ENCODE measurements at regions not wholly inside any gene's neighbourhood (a gene's known extent, or its start where the extent isn't known, plus 50 kb on each side); places are given as distances from the start of the nearest gene placed in this dataset.
A peak's percentile ranks its signal among the peaks of the same experiment; 100 is the strongest.
"Not testable (repeated sequence)": the region's sequence is repeated elsewhere in the genome, so short reads cannot be mapped to it uniquely, and the experiment has no call there.

DNA sequence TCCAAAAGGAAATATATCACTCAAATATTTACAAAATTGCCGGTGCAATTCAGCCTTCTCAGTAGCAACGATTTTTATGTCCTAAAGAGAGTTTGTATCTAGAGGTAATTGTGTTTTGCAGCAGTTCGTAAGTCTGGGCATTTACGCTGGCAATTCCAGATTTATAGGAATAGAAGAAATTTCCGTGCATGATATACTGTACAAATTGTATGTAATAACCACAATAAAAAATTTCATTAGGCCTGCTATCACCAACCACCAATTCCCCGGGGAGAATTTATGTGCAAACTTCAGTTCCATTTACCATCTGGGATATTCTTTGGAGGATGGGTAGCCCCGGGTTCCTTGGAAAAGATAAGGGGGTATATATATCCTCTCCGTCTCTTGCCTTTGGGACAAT, 401.5 kb downstream of the TMEM114 start:
- no peak for DNase-seq (ENCODE audit: low spot score)

DNA sequence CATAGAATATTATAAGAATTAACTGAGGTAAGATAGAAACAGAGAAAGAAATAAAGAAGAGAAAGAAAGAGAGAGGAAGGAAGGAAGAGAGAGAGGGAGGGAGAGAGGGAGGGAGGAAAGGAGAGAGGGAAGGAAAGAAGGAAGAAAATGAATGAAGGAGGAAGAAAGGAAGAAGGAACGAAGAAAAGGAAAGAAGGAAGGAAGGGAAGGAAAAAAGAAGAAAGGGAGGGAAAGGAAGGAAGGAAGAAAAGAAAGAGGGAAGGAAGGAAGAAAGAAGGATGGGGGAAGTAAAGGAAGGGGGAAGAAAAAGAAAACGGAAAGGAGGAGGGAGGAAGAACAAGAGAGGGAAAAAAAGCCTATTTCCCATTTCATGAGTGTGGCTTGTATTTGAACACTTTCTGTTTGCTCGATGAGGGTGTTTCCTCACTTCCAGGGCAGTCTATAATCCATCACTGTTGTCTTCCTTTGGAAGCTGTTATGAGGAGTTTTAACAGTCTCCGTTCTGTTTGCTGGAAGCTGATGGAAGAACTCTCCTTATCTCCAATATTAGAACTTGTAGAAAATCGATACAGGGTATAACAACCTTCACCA, 402.4 kb downstream of the TMEM114 start:
- DNase-seq (ENCODE audit: low spot score): no peak

DNA sequence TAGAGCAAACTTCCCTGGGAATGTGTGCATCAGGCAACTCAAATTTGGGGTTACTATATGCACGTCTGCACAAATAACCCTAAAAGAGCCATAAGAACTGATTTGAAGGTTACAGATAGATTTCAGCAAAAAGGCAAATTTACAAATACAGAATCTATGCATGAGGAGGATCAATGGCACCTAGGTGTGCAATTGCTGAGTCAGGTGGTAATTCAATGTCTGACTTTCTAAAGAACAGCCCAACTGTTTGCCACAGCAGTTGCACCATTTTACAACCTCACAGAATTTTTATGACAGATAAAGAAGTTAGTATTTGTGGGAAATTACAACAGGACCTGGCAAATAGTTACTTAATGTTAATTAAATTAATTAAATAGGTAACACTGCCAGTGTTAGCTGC, 405.5 kb downstream of the TMEM114 start:
- no peak for DNase-seq (ENCODE audit: low spot score)

DNA sequence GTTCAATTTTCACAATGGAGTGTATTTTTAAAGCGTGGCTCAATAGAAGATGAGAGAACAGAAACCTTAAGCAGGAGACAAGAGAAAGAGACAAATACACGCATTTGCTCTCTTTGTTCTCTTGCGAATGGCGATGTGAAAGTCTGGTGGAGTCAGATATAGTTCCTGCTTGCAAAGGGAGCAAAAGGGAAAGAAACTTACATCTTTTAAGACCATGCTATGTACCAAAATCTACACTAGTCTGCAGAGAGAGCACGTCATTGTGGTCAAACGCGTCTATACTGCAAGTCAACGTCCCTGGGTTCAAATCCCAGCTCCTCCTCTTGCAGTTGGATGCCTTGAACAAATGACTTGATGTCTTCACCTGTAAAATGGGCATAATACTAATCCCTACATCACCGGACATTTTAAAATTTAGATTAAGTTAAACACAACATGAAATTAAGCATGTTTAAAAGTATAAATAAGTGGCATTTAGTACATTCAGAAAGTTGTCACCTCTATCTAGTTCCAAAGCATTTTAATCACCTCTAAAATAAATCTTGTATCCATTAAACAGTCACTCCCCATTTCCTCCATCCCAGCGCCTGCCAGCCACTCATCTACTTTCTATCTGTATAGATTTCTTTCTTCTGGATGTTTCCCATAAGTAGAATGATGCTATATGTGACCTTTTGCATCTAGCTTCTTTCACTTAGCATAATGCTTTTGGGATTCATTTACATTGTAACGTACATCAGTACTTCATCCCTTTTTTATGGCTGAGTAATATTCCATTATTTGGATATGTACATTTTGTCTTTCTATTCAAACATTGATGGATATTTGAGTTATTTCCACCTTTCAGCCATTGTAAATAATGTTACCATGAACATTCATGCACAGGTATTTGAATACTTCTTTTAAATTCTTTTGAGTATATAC, 406.9 kb downstream of the TMEM114 start:
- no peak for DNase-seq (ENCODE audit: low spot score)

DNA sequence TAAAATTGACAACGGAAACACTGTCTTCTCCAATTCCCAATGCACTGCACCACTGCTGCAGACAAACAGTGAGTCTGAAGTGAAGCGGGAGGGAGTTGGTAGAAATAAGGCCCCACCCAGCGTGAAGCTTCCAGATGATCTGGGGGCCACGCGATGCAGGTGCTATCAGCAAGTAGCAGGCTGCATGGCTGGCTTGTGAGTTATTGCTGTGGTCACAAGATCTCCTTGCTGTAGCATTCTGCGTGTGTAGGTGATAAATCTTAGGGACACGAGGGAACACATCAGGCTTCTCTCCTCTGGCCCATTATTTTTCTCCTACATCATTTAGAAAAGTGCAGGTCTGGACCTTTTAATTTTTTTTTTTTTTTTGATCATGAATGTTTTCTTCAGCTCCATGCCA, 407.6 kb downstream of the TMEM114 start:
- DNase-seq (ENCODE audit: low spot score): no peak

DNA sequence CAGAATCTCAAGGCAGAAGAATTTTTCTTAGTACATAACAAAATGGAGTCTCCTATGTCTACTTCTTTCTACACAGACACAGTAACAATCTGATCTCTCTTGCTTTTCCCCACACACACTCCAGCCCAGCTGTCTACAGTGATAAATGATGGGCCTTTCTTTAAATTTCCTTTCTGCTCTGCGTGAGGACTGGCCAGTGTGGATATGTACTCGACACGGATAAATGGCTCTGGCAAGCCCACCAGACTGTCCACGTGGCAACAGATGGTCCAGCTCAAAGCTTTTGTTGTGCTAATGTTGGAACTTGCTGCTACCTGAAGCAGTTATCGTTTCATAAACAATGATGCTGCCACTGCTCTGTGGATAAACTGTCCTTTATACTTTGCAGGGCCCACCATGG, 410.7 kb downstream of the TMEM114 start:
- DNase-seq (ENCODE audit: low spot score): no peak

DNA sequence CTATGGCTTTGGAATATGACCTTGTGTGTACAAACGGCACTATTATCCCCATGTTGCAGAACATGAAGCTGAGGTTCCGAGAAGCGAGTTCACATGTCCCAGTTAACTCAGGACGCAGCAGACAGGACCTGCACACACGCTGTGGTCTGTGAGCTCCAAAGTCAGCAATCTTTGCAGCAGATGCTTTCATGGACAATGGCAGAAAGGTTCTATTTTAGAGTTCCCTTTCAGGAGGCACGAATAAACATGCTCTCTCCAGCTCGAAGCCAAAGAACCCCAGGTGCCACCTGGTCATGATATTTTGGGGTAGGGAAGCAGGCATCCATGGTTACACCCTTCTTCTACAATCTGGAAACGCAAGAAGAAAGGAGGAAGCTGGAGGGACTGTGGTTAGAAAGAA, 412.0 kb downstream of the TMEM114 start:
- no peak for DNase-seq (ENCODE audit: low spot score)

DNA sequence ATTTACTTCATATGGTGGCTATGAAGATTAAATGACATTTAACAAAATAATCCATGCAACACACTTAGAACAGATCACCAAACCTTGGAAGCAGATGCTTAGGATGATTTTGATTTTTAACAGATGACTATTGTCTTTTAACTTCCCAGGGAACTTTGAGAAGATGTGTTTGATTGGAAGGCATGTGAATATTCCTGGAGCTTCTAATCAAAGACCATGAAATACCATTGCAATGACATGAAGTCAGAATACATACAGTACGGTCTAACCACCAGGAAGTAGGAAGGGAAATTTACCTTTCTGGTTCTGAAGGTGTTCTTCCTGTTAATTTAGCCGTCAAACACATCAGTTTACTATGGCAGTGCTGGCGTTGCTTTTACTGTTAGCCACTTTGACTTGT, 414.9 kb downstream of the TMEM114 start:
- no peak for DNase-seq (ENCODE audit: low spot score)

DNA sequence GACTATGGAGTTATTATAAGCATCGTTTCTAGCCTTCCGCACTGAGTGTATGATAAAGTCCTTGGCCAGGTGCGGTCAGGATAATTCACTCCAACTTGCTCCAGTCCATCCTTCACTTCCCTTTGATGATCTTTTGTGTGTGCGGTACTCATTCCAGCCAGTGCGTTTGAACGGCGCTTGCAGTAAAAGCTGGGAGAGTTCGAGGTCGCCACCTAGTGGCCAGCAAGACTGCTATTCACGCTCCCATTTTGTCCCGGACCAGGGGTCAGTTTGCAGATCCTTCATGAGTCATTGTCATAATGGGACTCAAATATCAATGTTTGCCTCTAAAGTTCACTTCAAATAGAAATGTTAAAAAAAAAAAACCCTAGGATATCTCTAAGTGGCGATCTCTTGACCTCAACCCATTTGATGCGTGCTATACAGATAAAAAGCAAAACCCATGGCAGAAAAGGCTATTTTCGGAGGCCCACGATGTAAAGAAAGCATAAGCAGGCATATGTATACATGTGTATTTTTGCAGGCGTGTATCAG, 417.1 kb downstream of the TMEM114 start:
- DNase-seq (ENCODE audit: low spot score): peak; percentile 70

DNA sequence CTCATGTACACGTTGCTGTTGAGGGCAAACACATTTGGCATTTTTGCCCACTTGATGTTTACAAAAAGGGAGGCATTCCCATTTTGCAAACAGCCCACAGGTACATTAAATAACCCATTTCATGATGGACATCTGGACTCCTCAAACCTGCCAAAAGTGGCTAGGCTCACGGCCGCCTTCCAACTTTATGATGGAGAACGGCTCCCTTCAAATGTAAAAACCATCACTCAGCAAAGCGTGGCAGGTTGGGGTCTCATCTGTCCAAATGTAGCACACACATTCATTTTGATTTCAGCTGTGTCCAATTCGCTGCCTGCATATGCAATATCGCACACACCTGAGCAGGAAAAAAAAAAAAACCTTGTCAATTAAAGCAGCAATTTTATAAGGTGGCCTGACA, 417.8 kb downstream of the TMEM114 start:
- no peak for DNase-seq (ENCODE audit: low spot score)

DNA sequence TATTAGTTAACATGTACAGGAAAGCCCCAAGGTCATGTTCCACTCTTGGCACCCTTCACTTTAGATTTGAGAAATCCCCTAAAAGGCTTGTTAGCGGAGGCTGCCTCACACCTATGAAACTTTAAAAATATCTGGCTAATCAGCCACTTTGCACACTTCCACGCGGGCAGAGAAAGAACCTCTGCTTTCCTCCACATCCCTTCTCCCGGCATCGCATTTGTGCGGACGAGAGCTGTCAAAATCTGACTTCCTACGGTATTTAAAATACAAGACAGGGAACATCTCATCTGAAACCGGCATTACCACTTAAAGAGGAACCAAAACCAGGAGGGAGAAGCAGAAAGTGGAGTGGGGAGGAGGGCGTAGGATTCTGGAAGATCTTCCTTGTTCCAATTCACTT, 422.3 kb downstream of the TMEM114 start:
- no peak for DNase-seq (ENCODE audit: low spot score)

DNA sequence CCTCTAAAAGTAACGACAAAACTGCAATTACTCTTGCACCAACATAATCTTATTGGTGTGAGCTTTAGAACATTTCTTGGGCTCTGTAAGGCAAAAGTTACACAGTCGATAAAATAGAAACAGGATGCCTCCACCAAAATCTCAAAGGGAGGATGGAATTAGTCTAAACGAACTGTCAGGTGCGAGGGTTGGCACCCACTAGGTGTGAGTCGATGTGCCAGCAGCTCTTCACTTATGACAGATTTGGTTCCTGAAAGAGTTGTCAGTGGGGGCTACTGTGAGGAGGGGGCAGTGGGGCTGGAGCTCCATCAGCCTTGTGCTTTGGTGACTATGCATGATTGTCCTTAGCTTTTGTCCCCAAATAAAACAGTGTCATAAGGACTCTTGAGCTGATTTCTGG, 422.9 kb downstream of the TMEM114 start:
- DNase-seq (ENCODE audit: low spot score): no peak

DNA sequence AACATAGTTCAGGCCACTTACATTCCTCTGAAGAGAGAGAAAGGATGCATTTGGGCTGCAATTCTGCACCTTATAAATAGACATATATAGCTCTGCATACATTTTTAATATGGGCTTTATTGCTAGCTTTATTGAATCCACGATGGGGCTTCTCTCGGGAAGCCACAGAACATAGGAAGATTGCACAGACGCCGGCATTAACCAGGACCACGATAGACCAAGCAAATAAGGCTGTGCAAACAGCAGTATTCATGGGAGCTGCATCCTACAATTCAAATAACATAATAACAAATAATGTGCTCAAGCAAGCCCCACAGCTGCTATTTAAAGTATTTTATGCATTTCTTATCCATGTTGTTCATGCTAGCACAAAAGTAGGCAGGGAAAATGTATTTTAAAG, 432.3 kb downstream of the TMEM114 start:
- no peak for DNase-seq (ENCODE audit: low spot score)

DNA sequence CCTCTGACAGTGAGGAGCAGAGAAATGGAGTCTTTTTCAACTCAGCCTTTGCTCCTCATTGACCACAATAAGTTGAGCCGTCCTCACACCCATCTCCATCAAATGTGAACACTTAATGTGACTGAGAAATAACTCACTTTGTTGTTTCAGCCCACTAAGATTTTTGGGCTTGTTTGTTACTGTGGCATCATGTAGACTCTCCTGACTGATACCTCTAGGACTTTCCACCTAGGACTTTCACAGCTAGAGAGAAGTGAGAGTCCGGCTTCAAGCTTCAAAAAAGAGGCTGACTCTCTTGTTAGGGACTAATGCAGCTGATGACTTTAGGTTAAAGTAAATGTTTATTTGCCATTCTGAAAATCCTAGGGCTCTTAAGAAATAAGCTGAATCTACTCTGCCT, 435.0 kb downstream of the TMEM114 start:
- DNase-seq (ENCODE audit: low spot score): no peak

DNA sequence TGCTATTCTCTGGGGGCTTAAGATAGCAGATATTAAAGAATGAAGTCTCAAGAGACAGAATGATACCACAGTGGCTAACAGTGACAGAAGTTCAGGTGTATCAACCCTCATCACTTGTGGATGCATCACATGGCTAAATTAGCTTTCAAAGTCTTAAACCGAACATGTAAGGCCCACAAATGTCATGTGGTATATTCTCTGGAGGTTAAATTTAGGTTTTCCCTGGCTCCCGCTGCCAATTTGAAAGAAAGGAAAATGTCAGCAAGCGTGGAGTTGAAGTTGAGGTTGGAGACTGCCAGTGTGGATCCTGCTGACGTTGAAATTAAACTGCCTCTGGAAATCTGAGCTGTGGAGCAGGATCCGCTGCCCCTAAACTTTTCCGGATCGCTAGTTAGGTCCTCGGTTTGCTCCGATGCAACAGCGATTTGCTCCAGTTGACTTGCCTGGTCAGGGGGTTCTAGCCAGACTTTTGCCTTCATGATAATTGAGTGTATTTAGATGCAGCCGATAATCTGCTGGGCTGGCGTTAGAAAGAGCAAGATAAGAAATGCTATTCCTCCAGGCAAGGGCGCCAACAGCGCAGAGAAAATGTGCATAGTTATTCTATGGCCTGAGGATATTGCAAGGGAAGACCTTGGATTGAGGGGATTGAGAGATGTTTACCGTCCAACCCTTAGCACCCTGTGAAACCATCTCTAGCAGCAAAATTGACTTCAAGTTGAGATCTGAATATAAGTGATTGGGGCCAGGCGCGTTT, 443.9 kb downstream of the TMEM114 start:
- DNase-seq (ENCODE audit: low spot score): no peak

DNA sequence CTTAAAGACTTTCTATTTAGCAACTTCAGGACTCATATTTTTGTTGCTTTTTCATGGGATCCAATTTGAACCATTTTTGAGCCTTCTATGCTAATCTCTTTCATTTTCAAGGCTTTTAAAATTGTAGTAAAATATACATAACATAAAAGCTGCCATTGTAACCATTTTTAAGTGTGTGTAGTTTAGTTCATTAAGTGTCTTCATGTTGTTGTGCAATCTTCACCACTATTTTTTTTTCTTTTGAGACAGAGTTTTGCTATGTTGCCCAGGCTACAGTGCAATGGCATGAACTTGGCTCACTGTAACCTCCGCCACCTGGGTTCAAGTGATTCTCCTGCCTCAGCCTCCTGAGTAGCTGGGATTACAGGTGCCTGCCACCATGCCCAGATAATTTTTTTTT, 451.6 kb downstream of the TMEM114 start:
- no peak for DNase-seq (ENCODE audit: low spot score)

DNA sequence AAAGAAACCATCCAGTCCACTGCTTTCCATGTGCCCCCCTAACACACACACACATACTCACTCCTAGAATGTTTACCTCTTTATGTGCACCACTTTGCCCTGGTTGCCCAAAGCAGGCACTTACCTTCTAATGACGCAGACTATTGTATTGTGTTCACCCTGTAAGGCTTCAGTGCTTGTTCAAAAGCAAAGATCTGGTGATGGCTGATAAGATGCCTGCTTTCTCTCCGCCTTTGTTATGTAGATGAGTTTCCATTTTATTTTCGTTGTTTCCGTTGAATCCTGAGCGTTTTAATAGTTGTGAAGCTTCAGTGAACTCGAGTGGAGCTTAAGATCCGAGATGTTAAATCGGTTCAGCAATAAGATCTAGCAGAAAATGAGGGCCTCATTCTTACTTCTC, 452.7 kb downstream of the TMEM114 start:
- DNase-seq (ENCODE audit: low spot score): no peak

DNA sequence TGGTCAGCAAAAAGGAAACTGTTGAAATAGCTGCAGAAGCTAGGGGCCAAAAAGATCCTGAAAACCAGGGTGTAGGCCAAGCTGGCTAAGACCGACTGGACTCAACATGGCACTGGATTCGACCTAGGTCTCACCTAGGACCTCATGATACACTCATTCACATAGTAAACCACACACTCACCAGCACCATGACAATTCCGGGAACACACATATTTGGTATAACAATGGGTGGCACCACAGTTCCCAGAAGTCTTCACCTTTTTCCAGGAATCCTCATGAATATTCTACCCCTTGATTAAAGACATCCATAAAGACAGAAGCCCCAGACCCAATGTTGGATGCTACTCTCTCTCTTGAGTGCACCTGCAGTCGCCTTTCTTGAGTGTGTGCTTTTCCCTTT, 460.1 kb downstream of the TMEM114 start:
- DNase-seq (ENCODE audit: low spot score): no peak

DNA sequence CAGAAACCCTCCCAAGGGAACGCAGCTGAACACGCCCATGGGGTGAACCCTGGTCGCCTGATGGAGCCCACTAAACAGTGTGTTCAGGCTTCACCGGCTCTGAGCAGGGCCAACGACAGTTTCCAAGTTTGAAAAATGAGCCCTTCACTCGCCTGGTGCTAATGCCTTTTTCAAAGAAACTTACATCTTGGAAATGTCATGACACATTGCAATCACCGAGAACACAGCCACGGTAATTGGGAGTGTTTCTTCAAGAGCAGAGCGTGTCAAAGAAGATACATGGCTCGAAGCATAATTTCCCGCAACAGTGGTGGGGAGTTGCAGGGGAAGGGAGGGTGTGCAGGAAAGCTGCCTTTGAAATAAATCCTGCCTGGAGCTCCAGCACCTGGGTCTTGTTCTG, 463.2 kb downstream of the TMEM114 start:
- DNase-seq (ENCODE audit: low spot score): no peak

DNA sequence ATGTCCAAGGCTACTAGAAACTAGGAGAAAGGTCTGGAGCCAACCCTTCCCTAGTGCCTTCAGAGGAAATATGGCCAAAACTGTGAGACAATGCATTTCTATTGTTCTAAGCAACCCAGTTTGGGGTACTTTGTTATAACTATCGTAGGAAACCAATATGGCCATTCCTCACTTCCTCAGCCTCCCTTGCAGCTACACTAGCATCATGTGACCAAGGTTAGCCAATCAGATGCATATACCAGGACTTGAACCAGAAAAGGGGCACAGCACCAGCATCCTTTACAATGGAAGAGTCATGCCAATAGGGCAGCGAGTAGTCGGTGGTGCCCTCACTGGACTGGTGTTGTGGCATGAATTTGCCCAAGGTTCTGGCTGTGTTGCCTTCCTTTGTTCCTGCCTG, 464.0 kb downstream of the TMEM114 start:
- no peak for DNase-seq (ENCODE audit: low spot score)

DNA sequence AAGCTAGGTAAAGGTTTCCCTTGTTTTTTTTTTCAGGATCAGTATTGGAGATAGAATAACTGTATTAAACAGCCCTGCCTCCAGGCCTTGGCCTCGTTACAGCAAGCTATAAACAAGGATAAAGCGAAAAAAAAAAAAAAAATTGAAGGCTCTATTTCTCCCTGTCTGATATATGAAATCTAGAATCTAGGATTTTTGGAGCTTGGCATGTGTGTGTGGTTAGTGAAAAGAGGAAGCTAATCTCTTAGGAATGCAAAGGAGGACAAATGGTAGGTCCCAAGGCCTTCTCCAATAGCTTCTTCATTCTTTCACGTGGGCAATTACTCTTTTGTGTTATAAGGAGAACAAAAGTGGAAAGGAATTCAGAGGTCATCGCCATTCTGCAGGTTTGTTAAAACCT, 470.3 kb downstream of the TMEM114 start:
- no peak for DNase-seq (ENCODE audit: low spot score)

DNA sequence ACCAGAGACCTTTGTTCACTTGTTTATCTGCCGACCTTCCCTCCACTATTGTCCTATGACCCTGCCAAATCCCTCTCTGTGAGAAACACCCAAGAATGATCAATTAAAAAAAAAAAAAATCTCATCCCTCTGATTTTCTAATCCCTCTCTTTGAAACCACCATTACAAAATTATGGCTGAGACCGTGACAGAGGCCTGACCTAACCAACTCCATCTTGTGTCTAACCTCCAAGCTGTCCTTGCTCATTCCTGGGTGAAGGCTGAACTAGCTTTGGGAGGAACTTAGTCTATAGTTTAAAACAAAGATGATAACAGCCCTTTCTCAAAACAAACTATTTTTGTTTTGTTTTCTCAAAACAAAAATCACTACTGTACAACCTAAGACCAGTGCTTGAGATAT, 474.5 kb downstream of the TMEM114 start:
- no peak for DNase-seq (ENCODE audit: low spot score)

DNA sequence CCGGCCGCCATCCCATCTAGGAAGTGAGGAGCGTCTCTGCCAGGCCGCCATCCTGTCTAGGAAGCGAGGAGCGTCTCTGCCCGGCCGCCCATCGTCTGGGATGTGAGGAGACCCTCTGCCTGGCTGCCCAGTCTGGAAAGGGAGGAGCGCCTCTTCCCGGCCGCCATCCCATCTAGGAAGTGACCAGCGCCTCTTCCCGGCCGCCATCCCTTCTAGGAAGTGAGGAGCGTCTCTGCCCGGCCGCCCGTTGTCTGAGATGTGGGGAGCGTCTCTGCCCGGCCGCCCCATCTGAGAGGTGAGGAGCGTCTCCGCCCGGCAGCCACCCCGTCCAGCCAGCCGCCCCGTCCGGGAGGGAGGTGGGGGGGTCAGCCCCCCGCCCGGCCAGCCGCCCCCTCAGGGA, 475.4 kb downstream of the TMEM114 start:
- DNase-seq (ENCODE audit: low spot score): not testable (repeated sequence)

Measured in mucosa of gallbladder (tissue), 1 donor.